Epithelial cell of esophagus (primary cell): ENCODE measurements at regions not wholly inside any gene's neighbourhood (a gene's known extent, or its start where the extent isn't known, plus 50 kb on each side); places are given as distances from the start of the nearest gene placed in this dataset.
A peak's percentile ranks its signal among the peaks of the same experiment; 100 is the strongest.

Experiments used
- DNase-seq: peaks from one replicate; pipeline ENCODE4 v3.0.0; 2010; ENCODE audit warnings: low read depth
- H3K4me3 ChIP-seq: 2 replicates; pipeline ENCODE4 v1.5.1; 2011; ENCODE audit warnings: mild to moderate bottlenecking, low read length, control low read depth
- TF ChIP-seq, protein P1 (sequence below): IDR thresholded peaks from 2 replicates; pipeline ENCODE4 v1.5.1; 2011; ENCODE audit warnings: low read depth, mild to moderate bottlenecking, low read length, control low read depth, inconsistent platforms; ENCODE audit not compliant: insufficient read depth; ENCODE audit errors: missing control alignments

DNA sequence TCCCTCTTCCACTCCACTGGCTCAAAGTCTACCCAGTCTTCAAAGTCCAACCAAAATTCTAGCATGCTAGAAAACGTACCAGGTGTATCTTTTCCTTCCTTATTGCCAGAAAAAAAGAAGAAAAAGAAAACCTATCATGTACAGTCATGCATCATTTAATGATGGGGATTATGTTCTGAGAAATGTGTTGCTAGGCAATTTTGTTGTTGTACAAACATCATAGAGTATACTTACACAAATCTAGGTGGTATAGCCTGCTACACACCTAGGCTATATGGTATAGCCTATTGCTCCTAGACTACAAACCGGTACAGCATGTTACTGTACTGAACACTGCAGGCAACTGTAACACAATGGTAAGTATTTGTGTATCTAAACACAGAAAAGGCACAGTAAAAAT, 104.8 kb downstream of the SREK1 start:
- DNase-seq = peak; percentile 13
- no peak overlapping the region for H3K4me3 ChIP-seq
- TF ChIP-seq, protein P1, sequence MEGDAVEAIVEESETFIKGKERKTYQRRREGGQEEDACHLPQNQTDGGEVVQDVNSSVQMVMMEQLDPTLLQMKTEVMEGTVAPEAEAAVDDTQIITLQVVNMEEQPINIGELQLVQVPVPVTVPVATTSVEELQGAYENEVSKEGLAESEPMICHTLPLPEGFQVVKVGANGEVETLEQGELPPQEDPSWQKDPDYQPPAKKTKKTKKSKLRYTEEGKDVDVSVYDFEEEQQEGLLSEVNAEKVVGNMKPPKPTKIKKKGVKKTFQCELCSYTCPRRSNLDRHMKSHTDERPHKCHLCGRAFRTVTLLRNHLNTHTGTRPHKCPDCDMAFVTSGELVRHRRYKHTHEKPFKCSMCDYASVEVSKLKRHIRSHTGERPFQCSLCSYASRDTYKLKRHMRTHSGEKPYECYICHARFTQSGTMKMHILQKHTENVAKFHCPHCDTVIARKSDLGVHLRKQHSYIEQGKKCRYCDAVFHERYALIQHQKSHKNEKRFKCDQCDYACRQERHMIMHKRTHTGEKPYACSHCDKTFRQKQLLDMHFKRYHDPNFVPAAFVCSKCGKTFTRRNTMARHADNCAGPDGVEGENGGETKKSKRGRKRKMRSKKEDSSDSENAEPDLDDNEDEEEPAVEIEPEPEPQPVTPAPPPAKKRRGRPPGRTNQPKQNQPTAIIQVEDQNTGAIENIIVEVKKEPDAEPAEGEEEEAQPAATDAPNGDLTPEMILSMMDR = no peak

DNA sequence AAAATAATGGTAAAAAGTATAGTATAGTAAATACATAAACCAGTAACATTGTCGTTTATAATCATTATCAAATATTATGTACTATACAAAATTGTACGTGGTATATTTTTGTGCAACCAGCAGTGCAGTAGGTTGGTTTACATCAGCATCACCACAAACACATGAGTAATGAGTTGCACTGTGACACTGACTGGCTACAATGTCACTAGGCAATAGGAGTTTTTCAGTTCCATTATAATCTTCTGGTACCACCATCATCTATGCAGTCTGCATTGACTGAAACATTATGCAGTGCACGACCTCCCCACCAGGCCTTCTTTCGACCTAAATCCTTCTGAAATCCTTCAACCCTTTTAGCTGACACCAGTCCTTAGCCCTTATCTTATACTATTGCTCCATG, 105.8 kb downstream of the SREK1 start:
- no peak overlapping the region for H3K4me3 ChIP-seq
- TF ChIP-seq, protein P1 = no peak
- no peak for DNase-seq

DNA sequence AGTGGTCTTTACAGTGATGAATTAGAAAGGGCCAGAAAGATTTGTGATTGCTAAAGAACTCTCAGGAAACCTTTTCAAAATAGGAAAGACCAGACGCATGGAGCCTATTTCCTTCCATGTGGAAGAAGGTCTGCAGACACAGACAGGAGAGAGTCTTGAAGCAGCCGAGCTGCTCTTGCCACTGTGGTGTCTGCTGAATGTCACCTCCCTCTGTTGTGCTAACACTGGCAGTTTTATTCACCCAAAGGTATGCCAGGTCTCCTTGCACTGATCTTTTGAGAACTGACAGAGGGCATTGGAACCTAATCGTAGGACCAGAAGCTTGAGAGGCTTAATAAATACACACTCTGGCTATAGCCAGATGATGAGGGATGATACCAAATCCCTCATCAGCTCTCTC, 108.7 kb downstream of the SREK1 start:
- no peak overlapping the region for H3K4me3 ChIP-seq
- TF ChIP-seq, protein P1 = no peak
- DNase-seq = no peak

DNA sequence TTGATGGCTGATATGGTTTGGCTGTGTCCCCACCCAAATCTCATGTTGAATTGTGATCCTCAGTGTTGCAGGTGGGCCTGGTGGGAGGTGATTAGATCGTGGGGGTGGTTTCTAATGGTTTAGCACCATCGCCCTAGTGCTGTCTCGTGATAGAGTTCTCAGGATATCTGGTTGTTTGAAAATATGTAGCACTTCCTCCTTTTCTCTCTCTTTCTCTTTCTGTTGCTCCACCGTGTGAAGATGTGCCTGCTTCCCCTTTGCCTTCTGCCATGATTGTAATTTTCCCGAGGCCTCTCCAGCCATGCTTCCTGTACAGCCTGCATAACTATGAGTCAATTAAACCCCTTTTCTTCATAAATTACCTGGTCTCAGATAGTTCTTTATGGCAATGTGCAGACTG, 111.6 kb downstream of the SREK1 start:
- no peak for DNase-seq
- TF ChIP-seq, protein P1 = no peak
- H3K4me3 ChIP-seq = no peak overlapping the region

DNA sequence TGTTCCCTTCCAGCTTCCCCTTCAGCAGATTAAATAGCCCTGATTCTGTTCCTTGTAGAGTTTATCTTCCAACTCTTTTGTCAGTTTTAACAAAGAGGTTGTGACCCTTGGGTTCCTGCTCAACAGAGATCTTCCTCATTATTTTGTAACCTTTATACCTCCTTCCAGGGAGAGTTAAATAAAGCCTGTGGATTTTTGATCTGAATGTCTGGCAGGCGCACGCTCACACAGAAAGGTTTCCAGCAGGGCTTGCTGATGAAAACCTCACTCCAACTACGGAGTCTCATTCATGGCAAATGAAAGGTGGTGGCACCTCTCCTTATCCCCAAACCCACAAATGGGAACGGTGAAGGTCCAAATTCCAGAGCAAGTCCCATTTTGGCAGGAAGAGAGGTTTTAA, 129.0 kb downstream of the SREK1 start:
- DNase-seq = no peak
- TF ChIP-seq, protein P1 = no peak
- H3K4me3 ChIP-seq = no peak overlapping the region

DNA sequence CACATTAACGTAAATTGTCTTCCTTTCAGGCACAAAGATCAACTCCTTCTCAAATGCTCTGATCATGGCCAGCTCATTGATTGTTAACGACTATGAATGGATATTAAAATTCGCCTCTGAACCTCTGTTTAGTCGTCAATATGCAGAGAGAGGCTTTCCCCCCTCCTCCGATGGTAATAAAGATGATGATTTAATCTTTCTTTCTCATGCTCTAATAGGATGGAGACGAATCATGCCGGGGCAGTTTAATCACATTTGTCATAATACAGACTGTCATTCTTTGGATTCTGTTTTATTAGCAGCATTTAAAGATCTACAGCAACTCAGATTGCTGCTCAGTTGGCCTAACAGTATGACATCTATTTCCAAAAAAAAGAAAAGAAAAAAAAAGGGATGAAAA, 132.9 kb downstream of the SREK1 start:
- TF ChIP-seq, protein P1 = no peak
- no peak for DNase-seq
- H3K4me3 ChIP-seq = no peak overlapping the region

DNA sequence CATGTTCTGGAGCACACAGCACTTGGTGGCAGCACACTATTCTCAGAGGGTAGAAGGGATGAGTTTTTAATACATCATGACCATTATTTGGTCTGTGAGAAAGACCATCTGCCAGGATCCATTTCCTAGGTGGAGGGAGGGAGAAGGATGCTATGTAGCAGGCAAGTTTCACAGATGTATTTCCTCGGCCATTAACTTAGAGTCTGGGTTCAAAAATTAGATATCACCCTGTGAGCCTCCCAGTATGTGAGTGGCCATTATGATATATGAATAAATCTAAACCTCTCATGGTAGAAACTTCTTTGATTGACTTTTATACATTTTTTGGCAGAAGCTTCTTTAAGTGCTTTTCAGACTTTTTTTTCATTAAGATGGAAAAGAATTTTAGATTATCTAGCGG, 133.9 kb downstream of the SREK1 start:
- no peak for DNase-seq
- H3K4me3 ChIP-seq = no peak overlapping the region
- TF ChIP-seq, protein P1 = no peak
